Tibial nerve (tissue), 4 donors: ENCODE measurements at regions not wholly inside any gene's neighbourhood (a gene's known extent, or its start where the extent isn't known, plus 50 kb on each side); places are given as distances from the start of the nearest gene placed in this dataset.

Experiments
- CTCF ChIP-seq, 5 experiments: fragments of 200-600 bp in 3 of 5; fragments of 450-650 bp in 2 of 5; sonication (generic) in 3 of 5; IDR thresholded peaks; one replicate each; pipeline ENCODE4 v1.5.1; 2016 to 2019; ENCODE audit warnings: antibody characterized with exemption in 5 of 5, mild to moderate bottlenecking in 3 of 5, moderate library complexity in 2 of 5
- EP300 ChIP-seq, 2 donors: sonication (generic); formaldehyde crosslinking; IDR thresholded peaks; one replicate each; pipeline ENCODE4 v1.6.1; 2017; ENCODE audit warnings: antibody characterized with exemption in 2 of 2, mild to moderate bottlenecking in 1 of 2
- POLR2A ChIP-seq, 2 donors: fragments of 450-650 bp; IDR thresholded peaks; one replicate each; pipeline ENCODE4 v1.6.1; 2017; ENCODE audit warnings: antibody characterized with exemption in 2 of 2, mild to moderate bottlenecking in 2 of 2, moderate library complexity in 2 of 2

- TF ChIP-seq CTCF (IDR thresholded peaks at IDR 0.05) (no peak), EP300 (IDR thresholded peaks at IDR 0.05) (no peak), POLR2A (IDR thresholded peaks at IDR 0.05) (no peak)
Observed at GRCh38 chr6:130611366-130611765, 215.8 kb upstream of the SMLR1 start.
